HCT116 (cell line): ENCODE measurements at regions not wholly inside any gene's neighbourhood (a gene's known extent, or its start where the extent isn't known, plus 50 kb on each side); places are given as distances from the start of the nearest gene placed in this dataset.

Experiments
- ATAC-seq: fragments of 200-7000 bp; cut with Tn5 transposase; 2 replicates; pipeline ENCODE4 v1.9.1; 2020; ENCODE audit warnings: mild to moderate bottlenecking, moderate library complexity
- BruUV-seq: library from RNA; stranded (reverse); fragments of 400-500 nt; replicated peaks from 2 replicates; lab custom pipeline; 2021; lab: Mats Ljungman, UMichigan
- CTCF ChIA-PET: fragments of 300-600 bp; sonication (Branson Sonifier 250); formaldehyde crosslinking; loops from one replicate; lab custom pipeline; 2021; ENCODE audit warnings: antibody characterized with exemption; lab: Charles Lee
- POLR2A ChIA-PET: fragments of 300-600, 350-600 bp; sonication (Branson Sonifier 250); formaldehyde crosslinking; loops from one replicate; lab custom pipeline; 2021; ENCODE audit warnings: antibody characterized with exemption; lab: Charles Lee
- RAD21 ChIA-PET, 2 experiments: fragments of 300-600 bp; sonication (Branson Sonifier 250); formaldehyde crosslinking; loops; one replicate each; lab custom pipeline; 2023; ENCODE audit warnings: low total read pairs in 2 of 2; ENCODE audit not compliant: uncharacterized antibody in 2 of 2, unreplicated experiment in 2 of 2, low non-redundant PET in 1 of 2; lab: Charles Lee
- DNase-seq: peaks from one replicate; pipeline ENCODE4 v3.0.0-alpha.2; 2010; ENCODE audit warnings: low read depth, low spot score
- H2AFZ ChIP-seq: fragments of 200-600 bp; shearing (Covaris generic), sonication (generic); 2 replicates; pipeline ENCODE4 v1.6.1; 2017; ENCODE audit warnings: low read depth, mixed run types, mixed read lengths, antibody characterized with exemption, low read length; ENCODE audit not compliant: poor library complexity, severe bottlenecking
- H3K27ac ChIP-seq: 2 replicates; pipeline ENCODE4 v1.5.1; 2012; ENCODE audit warnings: low read depth, low read length
- H3K27me3 ChIP-seq: fragments of 200-600 bp; sonication (generic); 2 replicates; pipeline ENCODE4 v1.6.1; 2016; ENCODE audit warnings: mixed run types, low read length, mixed read lengths; ENCODE audit not compliant: insufficient read depth
- H3K36me3 ChIP-seq, 2 experiments: fragments of 200-500 bp in 1 of 2; fragments of 200-600 bp in 1 of 2; sonication (Bioruptor generic) in 1 of 2; sonication (generic) in 1 of 2; 2 replicates each; pipeline versions ENCODE4 v1.5.1 to v1.6.1; 2014 to 2016; ENCODE audit warnings: low read length in 2 of 2, inconsistent platforms in 1 of 2, mixed read lengths in 1 of 2, mixed run types in 1 of 2; ENCODE audit not compliant: insufficient read depth in 2 of 2, control insufficient read depth in 1 of 2
- H3K4me1 ChIP-seq, 2 experiments: fragments of 200-600 bp in 1 of 2; sonication (generic) in 1 of 2; 2 replicates each; pipeline versions ENCODE4 v1.5.1 to v1.6.1; 2012 to 2017; ENCODE audit warnings: low read length in 2 of 2, inconsistent platforms in 1 of 2, mild to moderate bottlenecking in 1 of 2, mixed read lengths in 1 of 2, mixed run types in 1 of 2, moderate library complexity in 1 of 2; ENCODE audit not compliant: insufficient read depth in 2 of 2, control insufficient read depth in 1 of 2
- H3K4me2 ChIP-seq: fragments of 200-600 bp; sonication (generic); 2 replicates; pipeline ENCODE4 v1.6.1; 2017; ENCODE audit warnings: mixed run types, low read length, mixed read lengths
- H3K4me3 ChIP-seq, 2 experiments: fragments of 200-600 bp in 1 of 2; sonication (generic) in 1 of 2; replicated peaks in 1 of 2; 2 replicates each; pipeline ENCODE4 v1.5.1; 2011 to 2016; ENCODE audit warnings: low read length in 2 of 2, control low read depth in 1 of 2, low read depth in 1 of 2, mild to moderate bottlenecking in 1 of 2, mixed read lengths in 1 of 2, mixed run types in 1 of 2
- H3K79me2 ChIP-seq: fragments of 200-600 bp; sonication (generic); 2 replicates; pipeline ENCODE4 v1.6.1; 2017; ENCODE audit warnings: mild to moderate bottlenecking, mixed run types, low read length, moderate library complexity, mixed read lengths; ENCODE audit not compliant: insufficient read depth
- H3K9ac ChIP-seq: fragments of 200-600 bp; sonication (generic); 2 replicates; pipeline ENCODE4 v1.6.1; 2016; ENCODE audit warnings: low read length, mixed read lengths
- H3K9me2 ChIP-seq: fragments of 200-600 bp; sonication (generic), shearing (Covaris generic); 2 replicates; pipeline ENCODE4 v1.6.1; 2017; ENCODE audit warnings: mixed run types, mild to moderate bottlenecking, moderate library complexity; ENCODE audit not compliant: insufficient read depth
- H3K9me3 ChIP-seq, 2 experiments: fragments of 200-500 bp in 1 of 2; fragments of 200-600 bp in 1 of 2; sonication (Bioruptor generic) in 1 of 2; sonication (generic) in 1 of 2; 2 replicates each; pipeline ENCODE4 v1.6.1; 2014 to 2017; ENCODE audit warnings: low read length in 2 of 2, mixed read lengths in 2 of 2, inconsistent platforms in 1 of 2, low read depth in 1 of 2, mild to moderate bottlenecking in 1 of 2, mixed run types in 1 of 2, moderate library complexity in 1 of 2; ENCODE audit not compliant: control insufficient read depth in 1 of 2, insufficient read depth in 1 of 2
- H4K20me1 ChIP-seq: fragments of 200-600 bp; sonication (generic), shearing (Covaris generic); 2 replicates; pipeline ENCODE4 v1.6.1; 2017; ENCODE audit warnings: mixed run types, mild to moderate bottlenecking, moderate library complexity; ENCODE audit not compliant: insufficient read depth
- CBX3 ChIP-seq: IDR thresholded peaks from 2 replicates; pipeline ENCODE4 v1.6.1; 2012; ENCODE audit warnings: low read depth
- CEBPB ChIP-seq: IDR thresholded peaks from 2 replicates; pipeline ENCODE4 v1.6.1; 2012; ENCODE audit warnings: low read depth
- JUND ChIP-seq: IDR thresholded peaks from 2 replicates; pipeline ENCODE4 v1.6.1; 2012
- POLR2A ChIP-seq: IDR thresholded peaks from 2 replicates; pipeline ENCODE4 v1.7.0; 2011; ENCODE audit warnings: borderline replicate concordance; ENCODE audit not compliant: insufficient read depth, insufficient read length; ENCODE audit errors: extremely low read depth
- POLR2AphosphoS5 ChIP-seq: IDR thresholded peaks from 2 replicates; pipeline ENCODE4 v1.6.1; 2011; ENCODE audit warnings: mild to moderate bottlenecking, low read depth, low read length, moderate library complexity
- SP1 ChIP-seq: IDR thresholded peaks from 2 replicates; pipeline ENCODE4 v1.6.1; 2012; ENCODE audit warnings: low read depth
- SRF ChIP-seq: IDR thresholded peaks from 2 replicates; pipeline ENCODE4 v1.6.1; 2012; ENCODE audit warnings: low read depth
- YY1 ChIP-seq: IDR thresholded peaks from 2 replicates; pipeline ENCODE4 v1.6.1; 2011; ENCODE audit warnings: low read length, low read depth, moderate library complexity, mild to moderate bottlenecking; ENCODE audit not compliant: insufficient replicate concordance; ENCODE audit errors: extremely low read depth
- intact Hi-C: fragments of 100-400 bp; cut with micrococcal nuclease; formaldehyde crosslinking; loops from 2 replicates; pipeline ENCODE4 v1.10.0; 2022
- TF ChIP-seq, protein P1 (sequence below): IDR thresholded peaks from 2 replicates; pipeline ENCODE4 v1.6.1; 2011; ENCODE audit warnings: mild to moderate bottlenecking, low read length, moderate library complexity; ENCODE audit not compliant: insufficient replicate concordance; ENCODE audit errors: extremely low read depth
- TF ChIP-seq, protein P2 (sequence below): IDR thresholded peaks from 2 replicates; pipeline ENCODE4 v1.6.1; 2012; ENCODE audit warnings: low read depth
- TF ChIP-seq, protein P3 (sequence below): IDR thresholded peaks from 2 replicates; pipeline ENCODE4 v1.6.1; 2012
- TF ChIP-seq, protein P4 (sequence below), 3 experiments: fragments of 200-600 bp in 1 of 3; sonication (generic) in 1 of 3; IDR thresholded peaks in 2 of 3; conservative IDR thresholded peaks in 1 of 3; 2 replicates each; pipeline ENCODE4 v1.5.1; 2012 to 2017; ENCODE audit warnings: low read depth in 2 of 3, low read length in 2 of 3, antibody characterized with exemption in 1 of 3, borderline replicate concordance in 1 of 3, control low read depth in 1 of 3, mild to moderate bottlenecking in 1 of 3, mixed read lengths in 1 of 3, mixed run types in 1 of 3, moderate library complexity in 1 of 3; ENCODE audit not compliant: insufficient read depth in 1 of 3

DNA sequence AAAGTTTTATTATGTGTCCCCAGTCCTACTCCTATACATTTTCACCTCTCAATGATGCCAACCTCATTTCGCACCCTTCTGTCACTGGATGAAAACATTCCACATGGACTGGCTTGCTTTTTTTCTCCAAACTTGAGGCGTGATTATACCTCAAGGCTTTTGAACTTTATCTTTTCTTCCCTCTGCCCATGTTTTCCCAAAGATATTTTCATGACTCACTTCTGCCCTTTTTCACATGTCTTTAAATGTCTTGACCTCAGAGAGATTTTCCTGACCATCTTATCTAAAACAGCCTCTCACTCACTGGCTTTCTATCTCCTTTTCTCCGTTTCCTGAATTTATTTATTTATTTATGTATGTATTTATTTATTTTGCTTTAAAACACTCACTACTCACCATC, 659.0 kb downstream of the PTPRC start:
- Histone ChIP-seq H3K9me3 (no peaks in the 10 kb centered on the region), H3K4me2 (no peak overlapping the region), H2AFZ (peak overlapping the region; percentile 22), H3K9ac (no peak overlapping the region), H3K4me3 (no peak overlapping the region), H3K79me2 (no peaks in the 10 kb centered on the region), H3K27ac (no peak overlapping the region), H3K36me3 (no peaks in the 10 kb centered on the region), H3K27me3 (no peaks in the 10 kb centered on the region), H4K20me1 (no peaks in the 10 kb centered on the region), H3K4me1 (peaks cover 7 to 8% of the 10 kb centered on the region in 2 experiments; a peak in 3 of 4 replicates), H3K9me2 (no peaks in the 10 kb centered on the region)
- intact Hi-C loops = no loop called here
- POLR2A ChIA-PET = interaction anchor here (1.0 kb wide), 1 partner anchor 8 kb away, joined by 3 read pairs; no protein-coding TSS in a partner anchor
- no TSS peak for BruUV-seq
- CTCF ChIA-PET = no interaction called here
- DNase-seq (no peak), ATAC-seq (no peak)
- RAD21 ChIA-PET = no interaction called here
- TF ChIP-seq, protein P1, sequence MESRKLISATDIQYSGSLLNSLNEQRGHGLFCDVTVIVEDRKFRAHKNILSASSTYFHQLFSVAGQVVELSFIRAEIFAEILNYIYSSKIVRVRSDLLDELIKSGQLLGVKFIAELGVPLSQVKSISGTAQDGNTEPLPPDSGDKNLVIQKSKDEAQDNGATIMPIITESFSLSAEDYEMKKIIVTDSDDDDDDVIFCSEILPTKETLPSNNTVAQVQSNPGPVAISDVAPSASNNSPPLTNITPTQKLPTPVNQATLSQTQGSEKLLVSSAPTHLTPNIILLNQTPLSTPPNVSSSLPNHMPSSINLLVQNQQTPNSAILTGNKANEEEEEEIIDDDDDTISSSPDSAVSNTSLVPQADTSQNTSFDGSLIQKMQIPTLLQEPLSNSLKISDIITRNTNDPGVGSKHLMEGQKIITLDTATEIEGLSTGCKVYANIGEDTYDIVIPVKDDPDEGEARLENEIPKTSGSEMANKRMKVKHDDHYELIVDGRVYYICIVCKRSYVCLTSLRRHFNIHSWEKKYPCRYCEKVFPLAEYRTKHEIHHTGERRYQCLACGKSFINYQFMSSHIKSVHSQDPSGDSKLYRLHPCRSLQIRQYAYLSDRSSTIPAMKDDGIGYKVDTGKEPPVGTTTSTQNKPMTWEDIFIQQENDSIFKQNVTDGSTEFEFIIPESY = no peak
- no peak for TF ChIP-seq YY1
- TF ChIP-seq SRF = no peak
- TF ChIP-seq CEBPB = no peak
- TF ChIP-seq POLR2A = no peak
- no peak for TF ChIP-seq SP1
- TF ChIP-seq, protein P2, sequence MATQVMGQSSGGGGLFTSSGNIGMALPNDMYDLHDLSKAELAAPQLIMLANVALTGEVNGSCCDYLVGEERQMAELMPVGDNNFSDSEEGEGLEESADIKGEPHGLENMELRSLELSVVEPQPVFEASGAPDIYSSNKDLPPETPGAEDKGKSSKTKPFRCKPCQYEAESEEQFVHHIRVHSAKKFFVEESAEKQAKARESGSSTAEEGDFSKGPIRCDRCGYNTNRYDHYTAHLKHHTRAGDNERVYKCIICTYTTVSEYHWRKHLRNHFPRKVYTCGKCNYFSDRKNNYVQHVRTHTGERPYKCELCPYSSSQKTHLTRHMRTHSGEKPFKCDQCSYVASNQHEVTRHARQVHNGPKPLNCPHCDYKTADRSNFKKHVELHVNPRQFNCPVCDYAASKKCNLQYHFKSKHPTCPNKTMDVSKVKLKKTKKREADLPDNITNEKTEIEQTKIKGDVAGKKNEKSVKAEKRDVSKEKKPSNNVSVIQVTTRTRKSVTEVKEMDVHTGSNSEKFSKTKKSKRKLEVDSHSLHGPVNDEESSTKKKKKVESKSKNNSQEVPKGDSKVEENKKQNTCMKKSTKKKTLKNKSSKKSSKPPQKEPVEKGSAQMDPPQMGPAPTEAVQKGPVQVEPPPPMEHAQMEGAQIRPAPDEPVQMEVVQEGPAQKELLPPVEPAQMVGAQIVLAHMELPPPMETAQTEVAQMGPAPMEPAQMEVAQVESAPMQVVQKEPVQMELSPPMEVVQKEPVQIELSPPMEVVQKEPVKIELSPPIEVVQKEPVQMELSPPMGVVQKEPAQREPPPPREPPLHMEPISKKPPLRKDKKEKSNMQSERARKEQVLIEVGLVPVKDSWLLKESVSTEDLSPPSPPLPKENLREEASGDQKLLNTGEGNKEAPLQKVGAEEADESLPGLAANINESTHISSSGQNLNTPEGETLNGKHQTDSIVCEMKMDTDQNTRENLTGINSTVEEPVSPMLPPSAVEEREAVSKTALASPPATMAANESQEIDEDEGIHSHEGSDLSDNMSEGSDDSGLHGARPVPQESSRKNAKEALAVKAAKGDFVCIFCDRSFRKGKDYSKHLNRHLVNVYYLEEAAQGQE = no peak
- no peak for TF ChIP-seq JUND
- no peak for TF ChIP-seq POLR2AphosphoS5
- TF ChIP-seq, protein P3, sequence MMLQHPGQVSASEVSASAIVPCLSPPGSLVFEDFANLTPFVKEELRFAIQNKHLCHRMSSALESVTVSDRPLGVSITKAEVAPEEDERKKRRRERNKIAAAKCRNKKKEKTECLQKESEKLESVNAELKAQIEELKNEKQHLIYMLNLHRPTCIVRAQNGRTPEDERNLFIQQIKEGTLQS = no peak
- TF ChIP-seq CBX3 = no peak
- TF ChIP-seq, protein P4, sequence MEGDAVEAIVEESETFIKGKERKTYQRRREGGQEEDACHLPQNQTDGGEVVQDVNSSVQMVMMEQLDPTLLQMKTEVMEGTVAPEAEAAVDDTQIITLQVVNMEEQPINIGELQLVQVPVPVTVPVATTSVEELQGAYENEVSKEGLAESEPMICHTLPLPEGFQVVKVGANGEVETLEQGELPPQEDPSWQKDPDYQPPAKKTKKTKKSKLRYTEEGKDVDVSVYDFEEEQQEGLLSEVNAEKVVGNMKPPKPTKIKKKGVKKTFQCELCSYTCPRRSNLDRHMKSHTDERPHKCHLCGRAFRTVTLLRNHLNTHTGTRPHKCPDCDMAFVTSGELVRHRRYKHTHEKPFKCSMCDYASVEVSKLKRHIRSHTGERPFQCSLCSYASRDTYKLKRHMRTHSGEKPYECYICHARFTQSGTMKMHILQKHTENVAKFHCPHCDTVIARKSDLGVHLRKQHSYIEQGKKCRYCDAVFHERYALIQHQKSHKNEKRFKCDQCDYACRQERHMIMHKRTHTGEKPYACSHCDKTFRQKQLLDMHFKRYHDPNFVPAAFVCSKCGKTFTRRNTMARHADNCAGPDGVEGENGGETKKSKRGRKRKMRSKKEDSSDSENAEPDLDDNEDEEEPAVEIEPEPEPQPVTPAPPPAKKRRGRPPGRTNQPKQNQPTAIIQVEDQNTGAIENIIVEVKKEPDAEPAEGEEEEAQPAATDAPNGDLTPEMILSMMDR (IDR thresholded peaks at IDR 0.05 in 2 of 3, conservative IDR thresholded peaks at IDR 0.05 in 1 of 3; ENCODE audit: borderline replicate concordance in 1 of 3, insufficient read depth in 1 of 3, low read depth in 2 of 3, low read length in 2 of 3) = no peak
